Neural cell (in vitro differentiated cells): ENCODE measurements at regions not wholly inside any gene's neighbourhood (a gene's known extent, or its start where the extent isn't known, plus 50 kb on each side); places are given as distances from the start of the nearest gene placed in this dataset.

Source experiments
- H2AFZ ChIP-seq: fragments of 200-600, 300-800 bp; sonication (generic), shearing (Covaris generic); 2 replicates; pipeline ENCODE4 v1.6.0; 2014; ENCODE audit warnings: low read depth, mild to moderate bottlenecking, antibody characterized with exemption, low read length, moderate library complexity
- H3F3A ChIP-seq: fragments of 200-600 bp; shearing (Covaris generic); 2 replicates; pipeline ENCODE4 v1.6.1; 2016; ENCODE audit warnings: mild to moderate bottlenecking, moderate library complexity, mixed read lengths, antibody characterized with exemption, low read length; ENCODE audit not compliant: insufficient read depth, poor library complexity, severe bottlenecking
- H3K27ac ChIP-seq: fragments of 200-600, 300-800 bp; sonication (generic), shearing (Covaris generic); 2 replicates; pipeline ENCODE4 v1.5.1; 2014; ENCODE audit warnings: mild to moderate bottlenecking, low read length, moderate library complexity
- H3K27me3 ChIP-seq: fragments of 300-800, 200-600 bp; sonication (generic), shearing (Covaris generic); 2 replicates; pipeline ENCODE4 v1.6.0; 2014; ENCODE audit warnings: mild to moderate bottlenecking, low read depth, low read length, moderate library complexity; ENCODE audit not compliant: insufficient read depth
- H3K36me3 ChIP-seq: fragments of 300-800, 200-600 bp; sonication (generic), shearing (Covaris generic); 2 replicates; pipeline ENCODE4 v1.5.1; 2014; ENCODE audit warnings: mild to moderate bottlenecking, antibody characterized with exemption, low read length, moderate library complexity; ENCODE audit not compliant: insufficient read depth
- H3K4me2 ChIP-seq: fragments of 300-800, 200-600 bp; sonication (generic), shearing (Covaris generic); 2 replicates; pipeline ENCODE4 v1.6.0; 2014; ENCODE audit warnings: mild to moderate bottlenecking, low read length
- H3K4me3 ChIP-seq: fragments of 300-800, 200-600 bp; sonication (generic), shearing (Covaris generic); 2 replicates; pipeline ENCODE4 v1.5.1; 2014; ENCODE audit warnings: mild to moderate bottlenecking, low read length, moderate library complexity
- H3K79me2 ChIP-seq: fragments of 200-600 bp; shearing (Covaris generic); replicated peaks from 2 replicates; pipeline ENCODE4 v1.6.0; 2014; ENCODE audit warnings: mild to moderate bottlenecking, low read length, moderate library complexity; ENCODE audit not compliant: insufficient read depth
- H3K9ac ChIP-seq: fragments of 300-800, 200-600 bp; sonication (generic), shearing (Covaris generic); 2 replicates; pipeline ENCODE4 v1.6.1; 2016; ENCODE audit warnings: mild to moderate bottlenecking, low read length, mixed read lengths
- H3K9me2 ChIP-seq: fragments of 200-600 bp; shearing (Covaris generic); 2 replicates; pipeline ENCODE4 v1.6.1; 2016; ENCODE audit warnings: mild to moderate bottlenecking, low read length, mixed read lengths; ENCODE audit not compliant: insufficient read depth
- H3K9me3 ChIP-seq: fragments of 200-600, 300-800 bp; sonication (generic), shearing (Covaris generic); 2 replicates; pipeline ENCODE4 v1.6.1; 2016; ENCODE audit warnings: mild to moderate bottlenecking, mixed run types, low read length, moderate library complexity, mixed read lengths
- H4K20me1 ChIP-seq: fragments of 200-600 bp; shearing (Covaris generic); 2 replicates; pipeline ENCODE4 v1.6.1; 2016; ENCODE audit warnings: mild to moderate bottlenecking, mixed run types; ENCODE audit not compliant: insufficient read depth
- EP300 ChIP-seq: fragments of 450-650 bp; conservative IDR thresholded peaks from 2 replicates; pipeline ENCODE4 v1.6.1; 2014; ENCODE audit warnings: antibody characterized with exemption, mild to moderate bottlenecking, moderate library complexity; ENCODE audit not compliant: poor library complexity, severe bottlenecking
- EZH2 ChIP-seq: fragments of 200-600, 300-800 bp; shearing (Covaris generic), sonication (generic); IDR thresholded peaks from 2 replicates; pipeline ENCODE4 v1.6.1; 2014; ENCODE audit warnings: antibody characterized with exemption, low read length, borderline replicate concordance, mild to moderate bottlenecking; ENCODE audit not compliant: insufficient read depth, poor library complexity, severe bottlenecking
- MXI1 ChIP-seq: fragments of 450-650 bp; conservative IDR thresholded peaks from 2 replicates; pipeline ENCODE4 v1.6.1; 2014; ENCODE audit warnings: antibody characterized with exemption, mild to moderate bottlenecking; ENCODE audit not compliant: poor library complexity, severe bottlenecking
- POLR2AphosphoS5 ChIP-seq: IDR thresholded peaks from 2 replicates; pipeline ENCODE4 v1.6.1; 2012
- RAD21 ChIP-seq: fragments of 450-650 bp; conservative IDR thresholded peaks from 2 replicates; pipeline ENCODE4 v1.6.1; 2014; ENCODE audit warnings: antibody characterized with exemption, mild to moderate bottlenecking, moderate library complexity
- SMC3 ChIP-seq: fragments of 450-650 bp; conservative IDR thresholded peaks from 2 replicates; pipeline ENCODE4 v1.6.1; 2014; ENCODE audit warnings: antibody characterized with exemption, mild to moderate bottlenecking, moderate library complexity; ENCODE audit not compliant: poor library complexity
- TAF1 ChIP-seq: IDR thresholded peaks from 2 replicates; pipeline ENCODE4 v1.6.1; 2012; ENCODE audit warnings: low read depth
- TF ChIP-seq, protein P1 (sequence below): fragments of 450-650 bp; IDR thresholded peaks from 2 replicates; pipeline ENCODE4 v1.5.1; 2014; ENCODE audit warnings: antibody characterized with exemption, mild to moderate bottlenecking, moderate library complexity; ENCODE audit not compliant: poor library complexity, severe bottlenecking
- TF ChIP-seq, protein P2 (sequence below): IDR thresholded peaks from 2 replicates; pipeline ENCODE4 v1.6.1; 2012; ENCODE audit warnings: borderline replicate concordance

DNA sequence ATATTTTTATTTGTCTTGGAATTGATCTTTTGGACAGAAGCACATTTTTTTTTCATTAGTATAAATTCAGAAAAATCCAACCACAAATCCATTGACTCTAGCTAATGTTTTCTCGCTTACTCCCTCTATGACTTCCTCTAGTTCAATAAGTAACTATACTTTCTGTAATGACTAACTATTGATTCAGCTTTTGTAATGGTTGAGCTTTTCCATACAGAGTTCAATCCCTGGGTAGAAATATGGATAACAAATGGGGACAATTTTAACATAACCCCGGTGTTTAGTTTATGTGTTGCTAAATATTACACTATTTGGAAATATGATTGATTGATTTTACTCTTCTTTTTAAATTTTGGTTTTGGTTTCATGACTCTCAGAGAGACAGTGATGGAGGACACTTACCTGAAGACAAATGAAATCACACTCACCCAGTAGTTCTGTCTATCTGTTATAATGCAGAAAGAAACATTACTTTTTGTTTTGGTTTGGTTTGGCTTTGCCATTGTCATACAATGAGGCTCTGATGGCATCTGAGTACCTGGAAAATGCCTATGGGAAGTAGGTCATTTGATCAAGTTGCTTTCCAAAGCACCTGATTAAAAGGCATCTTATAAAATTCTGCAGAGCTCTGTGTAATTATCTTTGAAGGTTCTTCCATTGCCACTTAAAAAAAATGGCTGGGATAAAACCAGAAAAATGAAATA, 309.7 kb upstream of the MPDZ start:
- TF ChIP-seq, protein P1, sequence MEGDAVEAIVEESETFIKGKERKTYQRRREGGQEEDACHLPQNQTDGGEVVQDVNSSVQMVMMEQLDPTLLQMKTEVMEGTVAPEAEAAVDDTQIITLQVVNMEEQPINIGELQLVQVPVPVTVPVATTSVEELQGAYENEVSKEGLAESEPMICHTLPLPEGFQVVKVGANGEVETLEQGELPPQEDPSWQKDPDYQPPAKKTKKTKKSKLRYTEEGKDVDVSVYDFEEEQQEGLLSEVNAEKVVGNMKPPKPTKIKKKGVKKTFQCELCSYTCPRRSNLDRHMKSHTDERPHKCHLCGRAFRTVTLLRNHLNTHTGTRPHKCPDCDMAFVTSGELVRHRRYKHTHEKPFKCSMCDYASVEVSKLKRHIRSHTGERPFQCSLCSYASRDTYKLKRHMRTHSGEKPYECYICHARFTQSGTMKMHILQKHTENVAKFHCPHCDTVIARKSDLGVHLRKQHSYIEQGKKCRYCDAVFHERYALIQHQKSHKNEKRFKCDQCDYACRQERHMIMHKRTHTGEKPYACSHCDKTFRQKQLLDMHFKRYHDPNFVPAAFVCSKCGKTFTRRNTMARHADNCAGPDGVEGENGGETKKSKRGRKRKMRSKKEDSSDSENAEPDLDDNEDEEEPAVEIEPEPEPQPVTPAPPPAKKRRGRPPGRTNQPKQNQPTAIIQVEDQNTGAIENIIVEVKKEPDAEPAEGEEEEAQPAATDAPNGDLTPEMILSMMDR = no peak
- TF ChIP-seq SMC3 (no peak), POLR2AphosphoS5 (no peak)
- Histone ChIP-seq H3K79me2 (no peaks in the 10 kb centered on the region), H2AFZ (no peak overlapping the region), H3K36me3 (no peaks in the 10 kb centered on the region), H3K9me3 (no peaks in the 10 kb centered on the region), H3K9ac (no peak overlapping the region), H3K9me2 (no peaks in the 10 kb centered on the region), H4K20me1 (no peaks in the 10 kb centered on the region), H3K27me3 (no peaks in the 10 kb centered on the region), H3K4me3 (no peak overlapping the region), H3K4me2 (no peak overlapping the region), H3F3A (no peaks in the 10 kb centered on the region), H3K27ac (no peak overlapping the region)

DNA sequence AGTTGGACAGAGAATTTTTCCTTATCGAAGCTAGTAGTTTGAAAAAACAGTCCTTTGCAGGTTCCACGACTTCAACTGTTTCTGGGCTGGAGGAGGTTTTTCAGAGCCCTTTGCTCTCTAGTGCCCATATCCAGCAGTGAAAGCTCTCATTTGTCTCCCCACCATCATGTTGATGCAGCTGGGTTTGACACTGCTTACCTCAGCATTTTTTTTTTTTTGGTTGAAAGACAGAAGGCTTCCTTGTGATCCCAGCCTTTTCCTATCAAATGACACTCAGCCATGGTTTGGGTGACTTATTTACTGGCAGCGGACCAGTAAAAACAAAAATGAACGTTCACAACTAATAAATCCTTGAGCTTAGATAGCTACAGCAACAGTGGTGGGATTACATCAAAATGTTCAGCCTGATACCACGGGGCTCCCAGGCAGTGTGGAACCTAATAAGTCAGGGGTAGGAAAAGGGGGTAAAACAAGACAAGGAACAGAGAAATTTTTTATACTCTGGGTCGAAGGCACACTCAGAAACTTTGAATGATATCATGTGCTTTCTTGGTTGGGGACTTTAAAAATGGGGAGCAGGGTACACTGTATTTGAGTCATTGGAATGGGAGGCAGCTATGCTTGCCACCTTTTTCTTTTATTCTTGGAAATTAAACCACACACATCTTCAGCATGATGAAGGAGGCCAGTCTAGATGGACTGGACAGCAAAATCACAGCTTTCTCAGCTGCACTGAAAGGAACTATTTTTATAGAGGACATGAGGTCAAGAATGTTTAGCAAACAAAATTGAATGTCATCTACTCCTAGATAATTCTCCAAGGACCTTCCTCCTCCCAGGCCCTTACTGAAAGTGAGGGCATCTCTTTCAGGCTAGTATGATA, 308.9 kb upstream of the MPDZ start:
- Histone ChIP-seq H3K4me2 (no peak overlapping the region), H3K79me2 (no peaks in the 10 kb centered on the region), H3K9me3 (no peaks in the 10 kb centered on the region), H3K9ac (no peak overlapping the region), H3K27ac (no peak overlapping the region), H3K9me2 (no peaks in the 10 kb centered on the region), H2AFZ (no peak overlapping the region), H4K20me1 (no peaks in the 10 kb centered on the region), H3K4me3 (no peak overlapping the region), H3F3A (no peaks in the 10 kb centered on the region), H3K36me3 (no peaks in the 10 kb centered on the region), H3K27me3 (no peaks in the 10 kb centered on the region)
- TF ChIP-seq RAD21 (no peak), SMC3 (no peak), TAF1 (no peak), MXI1 (no peak), EZH2 (no peak), POLR2AphosphoS5 (no peak), EP300 (no peak)
- TF ChIP-seq, protein P2, sequence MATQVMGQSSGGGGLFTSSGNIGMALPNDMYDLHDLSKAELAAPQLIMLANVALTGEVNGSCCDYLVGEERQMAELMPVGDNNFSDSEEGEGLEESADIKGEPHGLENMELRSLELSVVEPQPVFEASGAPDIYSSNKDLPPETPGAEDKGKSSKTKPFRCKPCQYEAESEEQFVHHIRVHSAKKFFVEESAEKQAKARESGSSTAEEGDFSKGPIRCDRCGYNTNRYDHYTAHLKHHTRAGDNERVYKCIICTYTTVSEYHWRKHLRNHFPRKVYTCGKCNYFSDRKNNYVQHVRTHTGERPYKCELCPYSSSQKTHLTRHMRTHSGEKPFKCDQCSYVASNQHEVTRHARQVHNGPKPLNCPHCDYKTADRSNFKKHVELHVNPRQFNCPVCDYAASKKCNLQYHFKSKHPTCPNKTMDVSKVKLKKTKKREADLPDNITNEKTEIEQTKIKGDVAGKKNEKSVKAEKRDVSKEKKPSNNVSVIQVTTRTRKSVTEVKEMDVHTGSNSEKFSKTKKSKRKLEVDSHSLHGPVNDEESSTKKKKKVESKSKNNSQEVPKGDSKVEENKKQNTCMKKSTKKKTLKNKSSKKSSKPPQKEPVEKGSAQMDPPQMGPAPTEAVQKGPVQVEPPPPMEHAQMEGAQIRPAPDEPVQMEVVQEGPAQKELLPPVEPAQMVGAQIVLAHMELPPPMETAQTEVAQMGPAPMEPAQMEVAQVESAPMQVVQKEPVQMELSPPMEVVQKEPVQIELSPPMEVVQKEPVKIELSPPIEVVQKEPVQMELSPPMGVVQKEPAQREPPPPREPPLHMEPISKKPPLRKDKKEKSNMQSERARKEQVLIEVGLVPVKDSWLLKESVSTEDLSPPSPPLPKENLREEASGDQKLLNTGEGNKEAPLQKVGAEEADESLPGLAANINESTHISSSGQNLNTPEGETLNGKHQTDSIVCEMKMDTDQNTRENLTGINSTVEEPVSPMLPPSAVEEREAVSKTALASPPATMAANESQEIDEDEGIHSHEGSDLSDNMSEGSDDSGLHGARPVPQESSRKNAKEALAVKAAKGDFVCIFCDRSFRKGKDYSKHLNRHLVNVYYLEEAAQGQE = no peak
- TF ChIP-seq, protein P1 = no peak
